Thoracic aorta (tissue), 2 donors: ENCODE measurements at regions not wholly inside any gene's neighbourhood (a gene's known extent, or its start where the extent isn't known, plus 50 kb on each side); places are given as distances from the start of the nearest gene placed in this dataset.

ENCODE experiments used
- ATAC-seq: fragments of 150-250 bp; one replicate; pipeline ENCODE4 v1.8.0; 2017; ENCODE audit warnings: low read depth; ENCODE audit not compliant: insufficient number of reproducible peaks, low FRiP score
- DNase-seq: peaks from one replicate; pipeline ENCODE4 v3.0.0-alpha.2; 2020; ENCODE audit warnings: low spot score
- H3K27ac ChIP-seq, 2 donors: fragments of 200-600 bp; sonication (generic); 1 replicate in 1 of 2; 2 replicates in 1 of 2; pipeline ENCODE4 v1.5.1; 2016; ENCODE audit warnings: mild to moderate bottlenecking in 2 of 2, moderate library complexity in 2 of 2
- H3K27me3 ChIP-seq: fragments of 200-600 bp; sonication (generic); replicated peaks from 2 replicates; pipeline ENCODE4 v1.6.0; 2016; ENCODE audit warnings: mild to moderate bottlenecking; ENCODE audit not compliant: insufficient read depth
- H3K36me3 ChIP-seq: fragments of 200-600 bp; sonication (generic); one replicate; pipeline ENCODE4 v1.5.1; 2016
- H3K4me1 ChIP-seq, 2 donors: fragments of 200-600 bp; sonication (generic); 1 replicate in 1 of 2; 2 replicates in 1 of 2; pipeline versions ENCODE4 v1.5.1 to v1.6.0; 2016; ENCODE audit warnings: low read depth in 2 of 2, mild to moderate bottlenecking in 1 of 2; ENCODE audit not compliant: control insufficient read depth in 1 of 2
- H3K4me3 ChIP-seq: fragments of 200-600 bp; sonication (generic); 2 replicates; pipeline ENCODE4 v1.5.1; 2016; ENCODE audit warnings: mild to moderate bottlenecking
- H3K9me3 ChIP-seq: fragments of 200-600 bp; sonication (generic); 2 replicates; pipeline ENCODE4 v1.5.1; 2016
- TF ChIP-seq, protein P1 (sequence below): fragments of 200-600 bp; sonication (generic); IDR thresholded peaks from one replicate; pipeline ENCODE4 v1.5.1; 2019; ENCODE audit warnings: antibody characterized with exemption

DNA sequence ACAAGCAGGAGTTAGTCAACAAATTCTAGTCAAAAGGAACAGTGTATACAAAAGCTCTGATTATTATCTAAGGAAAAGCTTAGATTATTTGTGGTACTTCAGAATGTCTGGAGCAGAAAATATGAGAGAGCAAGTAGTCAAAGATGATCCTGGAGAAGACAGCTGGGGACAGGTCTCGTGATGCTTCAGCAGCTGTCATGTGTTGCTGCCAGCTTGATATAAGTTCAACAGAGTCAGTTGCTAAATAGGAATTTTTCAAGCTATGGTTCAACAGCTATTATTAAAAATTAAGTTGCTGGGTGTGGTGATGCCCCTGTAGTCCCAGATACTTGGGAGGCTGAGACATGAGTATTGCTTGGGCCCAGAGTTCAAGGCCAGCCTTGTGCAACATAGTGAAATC is 240.0 kb upstream of the RHOBTB1 start:
- Histone ChIP-seq H3K9me3 (no peaks in the 10 kb centered on the region), H3K4me1 (no peaks in the 10 kb centered on the region), H3K36me3 (no peaks in the 10 kb centered on the region), H3K27me3 (no peaks in the 10 kb centered on the region), H3K27ac (no peak overlapping the region), H3K4me3 (no peak overlapping the region)
- DNase-seq, result no peak
- TF ChIP-seq, protein P1, sequence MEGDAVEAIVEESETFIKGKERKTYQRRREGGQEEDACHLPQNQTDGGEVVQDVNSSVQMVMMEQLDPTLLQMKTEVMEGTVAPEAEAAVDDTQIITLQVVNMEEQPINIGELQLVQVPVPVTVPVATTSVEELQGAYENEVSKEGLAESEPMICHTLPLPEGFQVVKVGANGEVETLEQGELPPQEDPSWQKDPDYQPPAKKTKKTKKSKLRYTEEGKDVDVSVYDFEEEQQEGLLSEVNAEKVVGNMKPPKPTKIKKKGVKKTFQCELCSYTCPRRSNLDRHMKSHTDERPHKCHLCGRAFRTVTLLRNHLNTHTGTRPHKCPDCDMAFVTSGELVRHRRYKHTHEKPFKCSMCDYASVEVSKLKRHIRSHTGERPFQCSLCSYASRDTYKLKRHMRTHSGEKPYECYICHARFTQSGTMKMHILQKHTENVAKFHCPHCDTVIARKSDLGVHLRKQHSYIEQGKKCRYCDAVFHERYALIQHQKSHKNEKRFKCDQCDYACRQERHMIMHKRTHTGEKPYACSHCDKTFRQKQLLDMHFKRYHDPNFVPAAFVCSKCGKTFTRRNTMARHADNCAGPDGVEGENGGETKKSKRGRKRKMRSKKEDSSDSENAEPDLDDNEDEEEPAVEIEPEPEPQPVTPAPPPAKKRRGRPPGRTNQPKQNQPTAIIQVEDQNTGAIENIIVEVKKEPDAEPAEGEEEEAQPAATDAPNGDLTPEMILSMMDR, result no peak
- no peak for ATAC-seq

DNA sequence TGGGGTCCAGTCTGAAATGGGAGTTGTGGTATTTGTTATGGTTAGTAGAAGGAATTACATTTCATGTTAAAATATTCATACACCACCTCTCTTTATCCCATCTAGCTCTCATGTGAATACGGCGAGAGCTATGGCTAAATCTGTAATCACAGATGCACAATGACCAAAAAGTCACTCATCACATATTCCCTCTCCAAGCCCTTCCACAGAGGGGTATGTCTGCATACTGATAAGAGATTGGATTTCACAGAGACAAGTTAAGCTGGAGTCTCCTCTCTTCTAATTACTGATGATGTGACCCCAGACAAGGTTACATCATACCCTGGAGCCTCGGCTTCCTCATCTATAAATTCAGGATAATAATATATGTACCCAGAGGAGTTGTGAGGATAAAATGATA is 237.8 kb upstream of the RHOBTB1 start:
- DNase-seq (no peak), ATAC-seq (no peak)
- Histone ChIP-seq H3K36me3 (no peaks in the 10 kb centered on the region), H3K9me3 (no peaks in the 10 kb centered on the region), H3K4me1 (no peaks in the 10 kb centered on the region), H3K27ac (no peak overlapping the region), H3K27me3 (no peaks in the 10 kb centered on the region), H3K4me3 (no peak overlapping the region)
- TF ChIP-seq, protein P1, result no peak

DNA sequence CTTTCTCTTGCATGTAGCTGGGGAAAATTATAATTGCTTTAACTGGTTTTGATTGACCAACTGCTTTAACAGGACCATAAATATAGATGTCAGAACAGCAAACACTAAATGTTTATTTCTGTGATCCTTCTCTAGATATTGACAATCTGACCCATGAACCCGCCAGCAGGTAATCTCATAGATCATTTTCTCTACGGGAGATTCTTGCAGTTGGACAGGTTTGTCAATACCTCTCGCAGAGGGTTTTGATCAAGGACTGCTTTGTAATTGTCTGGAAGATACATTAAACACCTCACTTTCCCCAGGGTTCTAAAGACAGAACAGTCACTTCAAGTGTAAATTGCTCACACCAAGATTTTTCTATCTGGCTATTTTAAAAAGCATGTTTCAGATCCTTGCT is 235.8 kb upstream of the RHOBTB1 start:
- no peaks in the 10 kb centered on the region for H3K36me3 ChIP-seq
- no peak overlapping the region for H3K27ac ChIP-seq
- no peak for DNase-seq
- TF ChIP-seq, protein P1, result no peak
- no peak for ATAC-seq
- H3K4me3 ChIP-seq, result no peak overlapping the region
- peaks cover 0 to 15% of the 10 kb centered on the region in 2 donors for H3K4me1 ChIP-seq
- no peaks in the 10 kb centered on the region for H3K27me3 ChIP-seq
- H3K9me3 ChIP-seq, result no peaks in the 10 kb centered on the region

DNA sequence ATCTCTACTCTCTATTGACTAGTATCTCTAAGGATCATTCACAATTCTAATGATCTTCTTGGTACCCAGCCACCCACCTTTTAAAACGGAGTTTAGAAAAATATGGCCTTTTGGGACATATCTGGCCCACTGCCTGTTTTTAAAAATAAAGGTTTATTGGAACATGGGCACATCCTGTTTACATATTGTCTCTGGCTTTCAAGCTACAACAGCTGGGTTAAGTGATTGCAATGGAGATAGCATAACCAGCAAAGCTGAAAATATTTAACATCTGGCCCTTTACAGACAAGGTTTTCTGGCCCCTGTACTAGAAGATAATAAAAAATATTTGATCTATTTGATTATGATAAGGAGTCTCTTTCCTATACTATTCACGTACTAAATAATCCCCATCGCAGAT is 232.4 kb upstream of the RHOBTB1 start:
- H3K9me3 ChIP-seq, result no peaks in the 10 kb centered on the region
- H3K4me3 ChIP-seq, result no peak overlapping the region
- H3K27me3 ChIP-seq, result no peaks in the 10 kb centered on the region
- ATAC-seq, result no peak
- TF ChIP-seq, protein P1, result no peak
- no peaks in the 10 kb centered on the region for H3K36me3 ChIP-seq
- peaks cover 0 to 15% of the 10 kb centered on the region in 2 donors for H3K4me1 ChIP-seq
- no peak for DNase-seq
- no peak overlapping the region for H3K27ac ChIP-seq

DNA sequence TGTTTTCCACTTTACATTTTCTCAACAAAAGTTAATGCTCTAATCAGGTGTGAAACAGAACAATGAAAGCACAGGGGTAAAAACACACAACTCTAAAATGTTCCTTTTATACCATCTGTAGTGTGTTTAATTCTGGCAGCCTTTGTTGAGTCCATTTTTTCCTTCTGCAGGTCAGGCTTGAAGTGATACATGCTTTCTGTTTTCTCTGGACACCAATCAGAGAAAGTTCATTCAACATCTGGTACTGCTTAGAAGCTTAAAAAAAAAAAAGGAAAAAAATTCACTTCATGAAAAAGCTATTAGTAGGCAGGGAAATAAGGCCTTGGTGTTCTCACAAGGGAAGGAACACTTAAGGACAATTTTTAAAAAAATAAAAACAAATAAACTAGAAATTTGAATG is 231.3 kb upstream of the RHOBTB1 start:
- DNase-seq, result no peak
- Histone ChIP-seq H3K4me3 (no peak overlapping the region), H3K9me3 (no peaks in the 10 kb centered on the region), H3K27ac (no peak overlapping the region), H3K4me1 (peaks cover 0 to 15% of the 10 kb centered on the region in 2 donors), H3K27me3 (no peaks in the 10 kb centered on the region), H3K36me3 (no peaks in the 10 kb centered on the region)
- ATAC-seq, result no peak
- TF ChIP-seq, protein P1, result no peak
